ENCODE measurements at regions not wholly inside any gene's neighbourhood (a gene's known extent, or its start where the extent isn't known, plus 50 kb on each side); places are given as distances from the start of the nearest gene placed in this dataset.
A peak's percentile ranks its signal among the peaks of the same experiment; 100 is the strongest.
"Not testable (repeated sequence)": the region's sequence is repeated elsewhere in the genome, so short reads cannot be mapped to it uniquely, and the experiment has no call there.

DNA sequence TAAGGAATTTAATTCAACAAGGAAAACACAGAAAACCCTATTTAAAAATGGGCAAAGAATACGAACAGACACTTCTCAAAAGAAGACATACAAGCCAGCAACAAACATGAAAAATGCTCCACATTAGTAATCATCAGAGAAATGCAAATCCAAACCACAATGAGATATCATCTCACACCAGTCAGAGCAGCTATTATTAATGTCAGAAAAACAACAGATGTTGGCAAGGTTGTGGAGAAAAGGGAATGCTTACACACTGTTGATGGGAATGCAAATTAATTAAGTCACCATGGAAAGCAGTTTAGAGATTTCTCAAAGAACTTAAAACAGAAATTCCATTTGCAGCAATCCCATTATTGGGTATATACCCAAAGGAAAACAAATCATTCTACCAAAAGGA lies 55.2 kb downstream of the GCC1 start:
- DNase-seq (ENCODE audit: low read depth), result no peak

DNA sequence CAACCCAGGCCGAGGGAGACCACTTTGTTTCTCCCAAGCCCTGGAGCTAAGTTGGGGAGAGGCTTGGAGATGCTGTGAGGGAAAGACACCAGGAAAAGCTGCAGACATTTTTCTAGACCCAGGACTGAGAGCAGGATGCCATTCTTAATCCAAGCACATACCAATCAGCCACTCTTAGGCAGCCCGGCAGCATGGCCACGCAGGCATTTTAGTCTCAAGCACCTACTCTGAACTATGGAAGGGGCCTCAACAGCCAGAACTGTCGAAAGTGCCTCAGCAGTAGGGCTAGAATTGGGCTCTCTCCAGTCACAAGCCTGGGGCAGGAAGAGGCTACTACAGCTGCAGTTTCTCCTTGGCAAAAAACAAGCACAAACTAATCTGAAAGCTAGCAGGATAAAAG lies 57.8 kb downstream of the GCC1 start:
- DNase-seq (ENCODE audit: low read depth), result no peak

DNA sequence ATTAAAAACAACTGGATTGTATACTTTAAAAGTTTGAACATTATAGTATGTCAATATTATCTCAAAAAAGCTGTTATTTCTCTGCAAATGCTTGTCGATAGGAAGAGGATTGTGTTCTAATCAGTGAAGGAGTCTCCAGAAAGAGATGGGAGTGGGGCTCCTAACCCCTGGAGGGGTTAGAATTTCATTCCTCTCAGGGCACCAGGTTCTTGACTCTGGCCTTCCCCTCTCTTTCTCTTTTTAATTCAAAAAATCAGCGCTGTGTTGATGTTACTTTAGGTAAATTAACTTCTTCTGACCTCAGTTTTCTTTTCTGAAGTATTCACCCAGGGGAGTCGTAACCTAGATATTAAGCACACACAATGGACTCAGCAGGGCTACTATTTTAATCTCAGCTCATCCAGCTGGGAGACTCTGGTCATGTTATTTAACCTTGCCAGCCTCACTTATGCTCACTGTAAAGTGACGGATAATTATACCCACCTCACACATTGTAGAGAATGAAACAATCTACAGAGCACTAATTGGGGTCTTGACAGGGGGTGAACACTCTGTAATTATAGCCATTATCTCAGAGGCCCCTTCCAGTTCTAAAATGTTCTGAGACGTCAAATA lies 59.4 kb downstream of the GCC1 start:
- DNase-seq (ENCODE audit: low read depth), result no peak

DNA sequence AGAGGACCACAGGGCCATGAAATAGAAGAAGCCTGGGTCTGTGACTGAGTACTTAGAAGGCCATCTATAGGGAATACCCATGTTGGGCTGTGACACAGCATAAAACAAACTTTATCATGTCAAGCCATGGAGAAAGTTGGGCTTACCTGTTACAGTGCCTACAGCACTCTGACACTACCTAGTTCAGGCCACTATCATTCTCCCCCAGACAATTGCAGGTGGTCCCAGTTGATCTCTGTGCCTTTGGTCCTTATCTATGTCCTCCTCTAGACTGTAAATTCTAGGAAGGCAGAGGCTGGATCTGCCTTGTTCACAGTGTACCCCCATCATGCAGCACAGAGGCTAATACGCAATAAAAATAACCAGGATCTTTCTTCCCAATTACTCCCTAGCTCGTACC lies 69.1 kb downstream of the GCC1 start:
- DNase-seq (ENCODE audit: low read depth), result no peak

DNA sequence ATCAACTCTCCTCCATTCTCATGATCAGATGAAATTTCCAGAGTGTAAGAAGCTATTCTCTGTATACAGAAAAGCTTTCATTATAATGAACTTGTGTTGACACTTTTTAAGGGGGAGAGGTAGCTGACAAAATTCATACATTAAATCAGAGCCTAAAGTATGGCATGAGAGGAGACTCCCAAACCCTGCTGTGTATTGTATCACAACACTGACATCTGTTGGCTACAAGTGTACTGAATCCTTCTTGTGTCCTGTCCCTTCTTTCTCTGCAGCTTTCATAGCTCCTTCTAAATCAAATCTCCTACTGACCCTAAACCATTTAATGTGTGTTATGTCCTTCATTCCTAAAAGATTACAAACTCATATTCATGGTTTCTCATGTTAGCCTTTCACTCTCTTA lies 70.9 kb downstream of the GCC1 start:
- DNase-seq (ENCODE audit: low read depth), result no peak

DNA sequence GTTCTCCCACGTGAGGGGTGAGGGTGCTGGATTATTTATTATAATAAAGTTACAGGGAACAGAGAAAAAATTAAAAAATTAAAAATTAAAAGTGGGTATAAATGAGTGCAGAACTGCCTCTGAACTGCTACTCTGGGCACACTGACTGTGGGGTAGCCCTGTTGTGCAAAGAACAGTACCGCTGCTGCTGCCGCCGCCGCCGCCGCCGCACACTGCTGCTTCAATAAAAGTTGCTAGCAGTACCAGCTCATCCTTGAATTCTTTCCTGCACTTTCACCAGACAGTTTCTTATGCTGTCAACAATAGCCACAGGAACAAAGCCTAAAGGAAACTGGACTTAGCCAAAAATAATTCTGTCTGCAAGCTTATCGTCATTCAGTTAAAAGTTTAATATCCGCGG lies 72.1 kb downstream of the GCC1 start:
- no peak for DNase-seq (ENCODE audit: low read depth)

DNA sequence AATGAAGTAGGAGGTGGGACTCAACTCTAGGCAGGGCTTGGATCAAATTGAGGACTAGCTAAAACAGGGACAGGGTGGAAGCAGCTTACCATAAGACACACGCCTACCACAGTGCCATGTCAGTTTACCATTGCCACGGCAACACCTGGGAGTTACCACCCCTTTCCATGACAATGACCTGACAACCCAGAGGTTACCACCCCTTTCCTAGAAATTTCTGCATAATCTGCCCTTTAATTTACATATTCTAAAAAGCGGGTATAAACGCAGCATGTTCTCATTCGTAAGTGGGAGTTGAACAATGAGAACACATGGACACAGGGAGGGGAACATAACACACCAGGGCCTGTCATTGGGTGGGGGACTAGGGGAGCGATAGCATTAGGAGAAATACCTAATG lies 72.7 kb downstream of the GCC1 start:
- DNase-seq (ENCODE audit: low read depth), result no peak

DNA sequence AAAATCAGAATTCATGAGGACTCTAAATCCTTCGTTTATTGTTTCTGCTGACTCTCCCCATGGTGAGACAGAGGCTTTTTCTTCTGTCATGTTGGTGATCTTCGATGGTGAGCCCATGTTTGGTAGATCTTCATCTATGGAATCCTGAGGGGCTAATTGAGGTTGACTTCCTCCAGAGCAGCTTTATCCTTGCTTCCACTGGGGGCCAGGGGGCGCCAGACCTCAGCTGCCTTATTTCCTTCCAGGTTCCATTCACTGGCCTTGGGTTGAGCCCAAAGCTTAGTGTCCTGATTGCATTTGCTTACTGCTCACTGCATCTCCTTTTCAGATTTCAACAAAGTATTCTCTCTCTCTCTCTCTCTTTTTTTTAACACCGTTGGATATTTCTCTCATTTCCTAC lies 80.7 kb downstream of the GCC1 start:
- DNase-seq (ENCODE audit: low read depth), result peak; percentile 7

DNA sequence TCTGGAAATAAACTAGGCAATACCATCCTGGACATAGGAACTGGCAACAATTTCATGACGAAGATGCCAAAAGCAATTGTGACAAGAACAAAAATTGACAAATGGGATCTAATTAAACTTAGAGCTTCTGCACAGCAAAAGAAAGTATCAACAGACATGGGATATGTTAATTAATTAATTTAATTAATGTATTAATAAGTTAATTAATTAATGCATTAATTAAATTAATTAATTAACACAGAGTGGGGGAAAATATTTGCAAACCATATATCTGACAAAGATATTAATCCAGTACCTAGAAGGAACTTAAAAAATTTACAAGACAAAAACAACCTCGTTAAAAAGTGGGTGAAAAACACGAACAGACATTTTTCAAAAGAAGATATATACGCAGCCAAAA lies 83.6 kb downstream of the GCC1 start:
- no peak for DNase-seq (ENCODE audit: low read depth)

DNA sequence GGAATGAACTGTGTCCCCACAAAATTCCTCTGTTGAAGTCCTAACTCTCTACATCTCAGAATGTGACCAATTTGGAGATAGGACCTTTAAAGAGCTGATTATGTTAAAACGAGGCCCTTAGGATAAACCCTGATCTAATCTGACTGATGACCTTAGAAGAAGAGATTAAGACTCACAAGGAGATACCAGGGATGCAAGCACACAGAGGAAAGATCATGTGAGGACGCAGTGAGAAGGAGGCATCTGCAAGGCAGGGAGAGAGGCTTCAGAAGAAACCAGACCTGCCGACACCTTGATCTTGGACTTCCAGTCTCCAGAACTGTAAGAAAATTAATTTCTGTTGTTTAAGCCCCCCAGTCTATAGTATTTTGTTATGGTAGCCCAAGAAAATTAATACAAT lies 94.9 kb upstream of the ZNF800 start:
- DNase-seq (ENCODE audit: low read depth), result no peak

DNA sequence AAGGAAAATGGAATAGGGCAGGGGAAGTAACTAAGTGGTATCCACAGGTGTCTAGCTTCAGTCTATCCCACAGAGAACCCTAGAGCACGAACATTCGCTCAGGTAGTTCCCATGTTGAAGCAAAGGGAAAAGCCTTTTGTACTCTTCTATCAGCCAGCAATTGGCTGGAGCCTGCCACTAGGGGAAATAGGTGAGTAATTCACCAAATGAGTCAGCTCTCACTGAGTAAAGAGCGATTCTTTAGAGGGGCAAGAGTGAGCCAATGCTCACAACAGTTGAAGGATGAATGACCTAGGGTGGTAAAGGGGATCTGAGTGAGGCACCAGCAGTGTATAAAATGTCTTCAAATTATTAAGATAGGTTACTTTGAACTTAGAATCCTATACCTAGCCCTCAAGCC lies 94.1 kb upstream of the ZNF800 start:
- DNase-seq (ENCODE audit: low read depth), result no peak

DNA sequence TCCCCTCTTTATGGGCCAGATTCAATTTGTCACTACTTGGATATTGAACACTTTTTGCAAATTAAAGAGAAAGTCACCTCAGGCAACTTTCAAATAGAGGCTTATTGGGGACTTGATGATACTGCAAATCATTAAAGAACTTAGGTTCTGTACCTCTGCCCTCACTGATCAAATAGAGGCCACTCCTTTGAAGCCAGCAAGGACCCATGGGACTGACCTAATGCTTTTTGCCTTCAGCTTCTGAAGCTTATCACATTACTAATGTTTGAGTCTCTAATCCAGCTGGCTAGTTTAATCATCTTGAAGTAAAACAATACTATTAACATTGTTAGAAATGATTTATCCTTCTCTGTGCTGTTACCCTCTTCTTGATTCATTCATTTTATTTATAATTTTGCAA lies 93.0 kb upstream of the ZNF800 start:
- DNase-seq (ENCODE audit: low read depth), result no peak

DNA sequence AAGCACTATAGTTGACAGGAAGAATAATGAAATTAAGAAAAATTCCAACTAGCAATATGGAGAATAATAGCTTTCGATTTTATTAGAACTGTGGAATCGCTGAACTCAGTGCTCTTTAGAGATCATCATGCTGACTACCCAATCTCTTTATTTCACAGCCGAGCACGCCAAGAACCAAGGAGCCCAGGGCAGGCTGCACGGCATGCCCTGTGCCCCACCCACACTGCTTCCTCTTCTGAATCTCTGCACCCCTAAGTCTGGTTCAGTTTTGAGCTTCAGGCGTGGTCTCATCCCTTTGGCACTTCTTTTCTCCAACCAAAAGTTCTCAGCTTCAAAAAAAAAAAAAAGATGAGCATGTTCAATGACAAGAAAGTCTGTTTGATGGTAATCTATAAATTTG lies 92.4 kb upstream of the ZNF800 start:
- DNase-seq (ENCODE audit: low read depth), result no peak

DNA sequence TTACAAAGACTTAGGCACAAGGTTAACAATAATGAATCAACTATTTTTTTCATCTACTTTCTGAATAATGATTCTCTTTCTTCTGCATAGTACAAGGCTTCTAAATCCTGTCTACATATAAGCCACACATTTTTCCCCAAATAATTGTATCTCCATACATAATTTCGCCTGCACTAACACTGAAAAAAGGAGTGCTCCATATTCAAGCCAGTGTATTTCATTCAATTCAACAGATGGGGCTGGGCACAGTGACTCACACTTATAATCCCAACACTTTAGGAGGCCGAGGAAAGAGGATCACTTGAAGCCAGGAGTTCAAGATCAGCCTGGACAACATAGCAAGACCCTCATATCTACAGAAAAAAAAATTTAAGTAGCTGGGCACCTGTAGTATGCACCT lies 86.0 kb upstream of the ZNF800 start:
- no peak for DNase-seq (ENCODE audit: low read depth)

DNA sequence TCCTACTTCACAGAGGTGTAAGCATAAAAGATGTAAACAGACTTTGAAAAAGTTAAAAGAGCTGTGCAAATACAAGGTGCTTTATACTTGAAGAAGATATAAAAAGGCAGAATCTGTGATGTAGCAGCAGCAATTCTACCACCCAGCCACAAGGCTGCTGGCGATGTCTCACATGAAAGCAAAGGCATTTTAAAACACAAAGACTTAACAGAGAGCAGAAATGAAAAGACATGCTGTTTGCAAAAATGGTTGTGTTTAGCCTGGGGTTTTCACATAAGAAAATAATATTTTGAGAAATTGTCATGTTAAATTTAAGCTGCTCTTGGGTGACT lies 85.5 kb upstream of the ZNF800 start:
- DNase-seq (ENCODE audit: low read depth), result no peak

DNA sequence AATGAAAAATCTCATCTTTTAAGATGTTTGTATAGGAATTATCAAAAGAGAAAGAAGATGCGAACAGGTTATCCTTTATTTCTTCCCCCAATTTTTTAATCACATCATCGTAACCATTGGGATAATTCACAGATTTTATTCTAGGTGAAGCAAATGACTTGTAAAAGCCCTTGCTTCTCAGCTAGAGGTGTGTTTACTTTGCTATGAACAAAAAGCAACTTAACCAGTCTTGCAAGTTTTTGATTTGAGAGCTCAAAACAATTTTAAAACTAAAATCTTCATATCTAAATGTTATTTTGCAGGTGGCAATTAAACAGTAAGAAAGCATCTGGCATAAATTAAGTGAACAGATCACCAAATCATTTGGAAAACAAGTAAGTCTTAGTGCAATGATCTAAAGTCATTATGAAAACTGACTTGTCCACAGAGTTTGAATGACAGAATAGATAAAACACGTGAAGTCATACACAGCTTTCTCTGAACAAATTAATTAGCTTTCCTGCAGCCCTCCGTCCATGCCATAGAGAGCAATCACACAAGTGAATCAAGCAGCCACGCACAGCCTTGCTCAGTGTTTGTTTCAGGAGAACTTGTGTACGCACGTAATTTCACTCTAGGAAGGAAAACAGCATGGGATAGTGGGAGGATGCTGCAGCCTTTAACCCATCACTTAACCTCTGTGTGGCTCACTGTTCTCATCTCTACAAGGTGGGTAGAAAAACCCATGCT lies 85.0 kb upstream of the ZNF800 start:
- DNase-seq (ENCODE audit: low read depth), result no peak

DNA sequence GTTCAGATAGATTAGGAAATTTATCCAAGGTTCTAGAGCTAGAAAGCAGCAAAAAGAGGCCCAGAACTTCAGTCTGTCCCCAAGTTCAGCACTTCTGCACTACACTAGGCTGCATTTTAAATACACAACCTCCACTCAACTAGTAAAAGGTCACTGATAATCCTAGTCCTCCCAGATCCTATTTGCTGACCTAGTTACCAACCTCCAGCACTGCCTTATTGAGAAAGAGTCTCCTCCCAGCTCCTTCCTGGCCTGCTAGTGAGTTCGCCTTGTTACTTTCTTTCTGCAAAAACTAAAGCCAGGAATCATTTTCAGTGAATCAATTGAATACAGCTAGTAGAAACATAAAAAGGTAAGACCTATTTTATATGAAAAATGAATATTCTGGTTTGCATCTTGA lies 84.1 kb upstream of the ZNF800 start:
- DNase-seq (ENCODE audit: low read depth), result no peak

DNA sequence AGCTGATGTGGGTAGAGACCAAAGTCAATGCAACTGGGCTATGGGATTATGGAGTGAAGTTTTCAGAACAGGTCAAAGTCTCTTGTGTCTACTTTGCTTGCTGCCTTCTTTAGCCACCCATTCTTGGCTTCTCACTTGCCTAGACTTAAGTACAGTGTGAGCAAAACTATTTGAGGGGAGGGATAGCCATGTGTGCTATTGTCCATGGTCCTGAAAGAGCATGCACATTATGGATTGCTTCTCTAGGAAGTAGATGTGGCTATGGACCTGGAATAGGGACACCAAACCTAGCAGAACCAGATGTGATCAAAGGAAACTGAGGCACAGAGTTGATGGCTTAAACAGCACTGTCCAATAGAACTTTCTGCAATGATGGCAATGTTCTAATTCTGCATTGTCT lies 81.9 kb upstream of the ZNF800 start:
- no peak for DNase-seq (ENCODE audit: low read depth)

DNA sequence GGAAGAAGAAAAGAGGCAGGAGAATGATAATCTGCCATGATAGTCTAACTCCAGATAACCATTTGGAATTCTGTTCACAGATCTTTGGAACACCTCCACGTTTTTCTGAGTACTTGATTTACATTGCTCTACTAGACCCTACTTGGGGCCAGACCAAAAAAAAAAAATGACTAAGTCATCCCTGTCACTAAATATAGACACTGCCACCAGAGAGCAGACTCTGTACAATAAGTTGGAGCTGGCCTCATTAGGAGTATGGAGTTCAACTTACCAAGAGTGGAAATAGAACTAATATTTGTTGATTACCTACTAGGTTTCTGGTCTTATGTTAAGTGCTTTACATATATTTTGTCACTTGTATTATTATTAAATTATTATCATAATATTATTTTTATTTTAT lies 80.9 kb upstream of the ZNF800 start:
- DNase-seq (ENCODE audit: low read depth), result no peak

DNA sequence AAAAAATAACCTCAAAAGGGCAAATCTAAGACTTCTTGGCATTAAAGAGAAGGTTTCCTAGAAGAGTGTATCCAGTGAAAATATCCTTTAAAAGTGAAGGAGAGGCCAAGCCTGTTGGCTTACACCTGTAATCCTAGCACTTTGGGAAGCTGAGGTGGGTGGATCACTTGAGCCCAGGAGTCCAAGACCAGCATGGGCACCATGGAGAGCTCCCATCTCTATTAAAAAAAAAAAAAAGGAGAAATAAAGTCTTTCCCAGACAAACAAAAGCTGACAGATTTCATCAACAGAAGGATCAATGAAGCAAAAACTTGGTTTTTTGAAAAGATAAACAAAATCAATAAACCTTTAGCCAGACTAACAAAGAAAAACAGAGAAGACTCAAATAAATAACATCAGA lies 67.6 kb upstream of the ZNF800 start:
- no peak for DNase-seq (ENCODE audit: low read depth)

DNA sequence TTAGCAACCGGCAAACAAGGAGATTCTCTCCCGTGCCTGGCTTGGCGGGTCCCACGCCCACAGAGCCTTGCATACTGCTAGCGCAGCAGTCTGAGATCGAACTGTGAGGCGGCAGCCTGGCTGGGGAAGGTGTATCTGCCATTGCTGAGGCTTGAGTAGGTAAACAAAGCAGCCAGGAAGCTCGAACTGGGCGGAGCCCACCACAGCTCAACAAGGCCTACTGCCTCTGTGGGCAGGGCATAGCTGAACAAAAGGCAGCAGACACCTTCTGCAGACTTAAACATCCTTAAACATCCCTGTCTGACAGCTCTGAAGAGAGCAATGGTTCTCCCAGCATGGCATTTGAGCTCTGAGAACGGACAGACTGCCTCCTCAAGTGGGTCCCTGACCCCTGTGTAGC lies 58.8 kb upstream of the ZNF800 start:
- not testable (repeated sequence) for DNase-seq (ENCODE audit: low read depth)

DNA sequence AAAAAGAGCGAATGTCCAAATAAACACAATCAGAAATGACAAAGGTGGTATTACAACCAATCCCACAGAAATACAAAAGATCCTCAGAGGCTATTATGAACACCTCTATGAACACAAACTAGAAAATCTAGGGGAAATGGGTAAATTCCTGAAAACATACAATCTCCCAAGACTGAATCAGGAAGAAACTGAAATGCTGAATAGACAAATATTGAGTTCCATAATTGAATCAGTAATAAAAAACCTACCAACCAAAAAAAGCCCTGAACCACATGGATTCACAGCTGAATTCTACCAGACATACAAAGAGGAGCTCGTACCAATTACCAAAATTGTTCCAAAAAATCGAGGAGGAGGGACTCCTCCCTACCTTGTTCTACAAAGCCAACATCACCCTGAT lies 56.1 kb upstream of the ZNF800 start:
- no peak for DNase-seq (ENCODE audit: low read depth)

DNA sequence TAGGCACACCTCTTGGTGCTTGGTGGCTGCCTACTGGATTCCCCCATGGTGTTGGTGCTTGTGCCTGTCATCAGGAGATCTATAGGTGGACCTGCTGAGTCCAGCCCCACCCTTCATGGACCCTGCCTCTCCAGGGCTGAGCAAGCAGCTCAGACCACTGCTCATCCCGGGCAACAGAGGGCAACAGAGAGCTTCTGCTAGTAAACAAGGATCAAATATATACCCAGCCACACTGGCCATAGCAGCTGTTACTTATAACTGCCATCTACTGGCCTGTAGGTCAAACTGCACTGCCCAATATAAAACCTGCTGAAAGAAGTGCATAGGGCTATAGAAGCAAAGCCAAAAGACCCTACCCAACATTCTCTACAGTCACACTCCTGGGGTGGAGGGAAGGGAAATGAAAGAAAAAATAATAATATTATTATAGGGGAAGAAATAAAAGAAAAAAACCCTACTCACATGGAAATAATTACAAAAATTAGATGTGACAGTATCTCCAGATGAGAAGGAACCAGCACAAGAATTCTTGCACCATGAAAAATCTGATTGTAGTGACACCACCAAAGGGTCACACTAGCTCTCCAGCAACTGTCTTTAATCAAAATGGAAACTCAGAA lies 54.9 kb upstream of the ZNF800 start:
- DNase-seq (ENCODE audit: low read depth), result peak; percentile 22

DNA sequence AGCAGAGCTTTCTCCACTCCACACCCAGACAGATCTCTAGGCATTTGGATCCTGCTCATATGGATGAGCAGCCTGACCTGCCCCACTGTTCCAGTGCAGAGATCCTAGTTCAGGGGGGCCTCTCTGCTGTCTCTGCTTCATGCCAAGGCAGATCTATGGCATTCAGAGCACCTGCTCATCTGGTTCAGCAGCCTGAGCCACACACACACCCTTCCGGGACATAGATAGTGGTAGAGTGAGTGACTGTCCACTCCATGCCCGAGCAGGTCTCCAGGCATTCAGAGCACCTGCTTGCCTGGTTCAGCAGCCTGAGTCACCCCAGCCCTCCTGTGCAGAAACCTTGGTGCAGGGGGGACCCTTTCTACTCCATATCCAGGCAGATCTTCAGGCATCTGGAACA lies 54.3 kb upstream of the ZNF800 start:
- DNase-seq (ENCODE audit: low read depth), result no peak

All from activated T-cell treated with anti-CD3 and anti-CD28 coated beads for 48 hours (primary cell).